ENCODE measurements at regions not wholly inside any gene's neighbourhood (a gene's known extent, or its start where the extent isn't known, plus 50 kb on each side); places are given as distances from the start of the nearest gene placed in this dataset.

GRCh38 chr5:124644138-124644537, 102.3 kb downstream of the ZNF608 start:
- TF ChIP-seq CTCF (conservative IDR thresholded peaks at IDR 0.05) (no peak), ZFX (IDR thresholded peaks at IDR 0.05) (no peak)
- no peak overlapping the region for H3K27ac ChIP-seq

DNA sequence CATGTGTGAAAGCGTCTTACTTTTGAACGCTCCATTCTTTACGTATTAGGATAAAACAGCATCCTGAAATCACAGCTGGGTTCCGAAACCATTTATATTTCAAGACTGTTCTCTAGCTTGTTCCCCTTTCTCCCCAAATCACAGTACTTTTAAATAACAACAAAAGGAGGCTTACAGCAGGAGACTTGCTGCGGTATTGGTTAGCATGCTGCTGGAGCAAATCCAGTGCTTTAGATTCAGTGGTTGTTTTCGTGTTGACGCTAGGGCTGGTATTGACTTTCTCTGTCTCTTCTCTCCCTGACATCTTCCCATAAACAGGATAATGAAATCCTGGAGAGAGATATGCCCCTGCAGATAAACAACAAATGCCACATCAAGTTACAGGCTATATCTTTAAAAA, 103.1 kb downstream of the ZNF608 start:
- H3K27ac ChIP-seq, result no peak overlapping the region
- no peak for TF ChIP-seq ZFX (IDR thresholded peaks at IDR 0.05)
- no peak for TF ChIP-seq CTCF (conservative IDR thresholded peaks at IDR 0.05)

- no peak overlapping the region for H3K27ac ChIP-seq
- TF ChIP-seq CTCF (conservative IDR thresholded peaks at IDR 0.05) (no peak), ZFX (IDR thresholded peaks at IDR 0.05) (no peak)
Observed at GRCh38 chr5:124642151-124642550, 104.3 kb downstream of the ZNF608 start.

GRCh38 chr5:124641154-124641792, 105.2 kb downstream of the ZNF608 start:
- no peak overlapping the region for H3K27ac ChIP-seq
- no peak for TF ChIP-seq ZFX (IDR thresholded peaks at IDR 0.05)
- TF ChIP-seq CTCF (conservative IDR thresholded peaks at IDR 0.05), result no peak

DNA sequence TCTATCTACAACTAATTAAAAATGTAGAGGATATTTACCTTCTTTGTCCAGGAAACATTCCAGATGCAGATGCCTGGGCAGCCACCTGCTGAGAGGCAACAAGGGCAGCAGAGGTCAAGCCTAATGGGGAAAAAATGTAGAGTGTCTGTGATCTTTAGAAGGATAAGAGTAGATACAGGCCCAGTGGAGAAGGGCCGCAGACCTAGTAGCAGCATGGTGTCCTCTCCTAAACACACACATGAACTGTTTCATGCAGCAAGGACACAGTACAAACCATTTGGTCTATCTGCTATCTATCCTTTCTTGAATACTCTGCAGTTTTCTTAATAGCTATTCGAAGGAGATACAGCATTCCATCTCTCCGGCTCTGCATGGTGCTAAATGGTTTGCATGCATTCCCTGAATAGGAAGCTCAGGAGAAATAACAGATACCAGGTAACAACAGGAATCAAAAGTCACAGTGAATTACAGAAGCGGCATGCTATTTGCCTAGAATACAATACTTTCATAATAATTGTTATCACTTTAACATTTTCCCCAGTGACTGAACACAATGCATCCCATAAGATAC, 107.3 kb downstream of the ZNF608 start:
- TF ChIP-seq CTCF (conservative IDR thresholded peaks at IDR 0.05), result no peak
- TF ChIP-seq ZFX (IDR thresholded peaks at IDR 0.05), result no peak
- no peak overlapping the region for H3K27ac ChIP-seq

GRCh38 chr5:124637011-124637410, 109.4 kb downstream of the ZNF608 start:
- no peak overlapping the region for H3K27ac ChIP-seq
- TF ChIP-seq CTCF (conservative IDR thresholded peaks at IDR 0.05) (no peak), ZFX (IDR thresholded peaks at IDR 0.05) (no peak)

- TF ChIP-seq ZFX (IDR thresholded peaks at IDR 0.05) (no peak), CTCF (conservative IDR thresholded peaks at IDR 0.05) (no peak)
- H3K27ac ChIP-seq, result no peak overlapping the region
Observed at GRCh38 chr5:124634741-124635323, 111.6 kb downstream of the ZNF608 start.
